Esophagus muscularis mucosa (tissue), 4 donors: ENCODE measurements at regions not wholly inside any gene's neighbourhood (a gene's known extent, or its start where the extent isn't known, plus 50 kb on each side); places are given as distances from the start of the nearest gene placed in this dataset.

Experiments used
- DNase-seq: peaks from one replicate; pipeline ENCODE4 v3.0.0-alpha.2; 2017; ENCODE audit errors: extremely low spot score
- H3K27ac ChIP-seq, 4 donors: fragments of 200-600 bp; sonication (generic); replicated peaks in 1 of 4; 1 replicate in 3 of 4; 2 replicates in 1 of 4; pipeline ENCODE4 v1.5.1; 2016 to 2019; ENCODE audit warnings: mild to moderate bottlenecking in 1 of 4
- H3K27me3 ChIP-seq, 4 donors: fragments of 200-600 bp; sonication (generic); one replicate each; pipeline versions ENCODE4 v1.5.1 to v1.6.0; 2016 to 2019
- H3K36me3 ChIP-seq, 4 donors: fragments of 200-600 bp; sonication (generic); one replicate each; pipeline ENCODE4 v1.5.1; 2016 to 2019
- H3K4me1 ChIP-seq, 4 donors: fragments of 200-600 bp; sonication (generic); one replicate each; pipeline ENCODE4 v1.5.1; 2016 to 2019
- H3K4me3 ChIP-seq, 4 donors: fragments of 200-600 bp; sonication (generic); 1 replicate in 2 of 4; 2 replicates in 2 of 4; pipeline ENCODE4 v1.5.1; 2016 to 2019; ENCODE audit warnings: mild to moderate bottlenecking in 4 of 4, moderate library complexity in 1 of 4
- H3K9me3 ChIP-seq, 4 donors: fragments of 200-600 bp; sonication (generic); 1 replicate in 3 of 4; 2 replicates in 1 of 4; pipeline ENCODE4 v1.5.1; 2016 to 2019
- EP300 ChIP-seq: sonication (generic); formaldehyde crosslinking; IDR thresholded peaks from one replicate; pipeline ENCODE4 v1.6.1; 2017; ENCODE audit warnings: antibody characterized with exemption
- POLR2A ChIP-seq: fragments of 450-650 bp; IDR thresholded peaks from one replicate; pipeline ENCODE4 v1.6.1; 2017; ENCODE audit warnings: antibody characterized with exemption, moderate library complexity, mild to moderate bottlenecking, low read depth
- POLR2AphosphoS5 ChIP-seq, 2 donors: sonication (generic); formaldehyde crosslinking; IDR thresholded peaks; one replicate each; pipeline ENCODE4 v1.6.1; 2017; ENCODE audit warnings: antibody characterized with exemption in 2 of 2
- WGBS: methylation state at CpG from one replicate; pipeline ENCODE4 v1.1.5; 2018; 5-methylcytosine and 5-hydroxymethylcytosine counted together
- intact Hi-C: fragments of 100-400 bp; cut with DNase I; formaldehyde crosslinking; loops from one replicate; pipeline ENCODE4 v1.15.1; 2023
- TF ChIP-seq, protein P1 (sequence below), 3 experiments: fragments of 200-600 bp in 2 of 3; fragments of 450-650 bp in 1 of 3; sonication (generic) in 2 of 3; IDR thresholded peaks; one replicate each; pipeline ENCODE4 v1.5.1; 2017 to 2019; ENCODE audit warnings: antibody characterized with exemption in 3 of 3, mild to moderate bottlenecking in 2 of 3, moderate library complexity in 1 of 3

DNA sequence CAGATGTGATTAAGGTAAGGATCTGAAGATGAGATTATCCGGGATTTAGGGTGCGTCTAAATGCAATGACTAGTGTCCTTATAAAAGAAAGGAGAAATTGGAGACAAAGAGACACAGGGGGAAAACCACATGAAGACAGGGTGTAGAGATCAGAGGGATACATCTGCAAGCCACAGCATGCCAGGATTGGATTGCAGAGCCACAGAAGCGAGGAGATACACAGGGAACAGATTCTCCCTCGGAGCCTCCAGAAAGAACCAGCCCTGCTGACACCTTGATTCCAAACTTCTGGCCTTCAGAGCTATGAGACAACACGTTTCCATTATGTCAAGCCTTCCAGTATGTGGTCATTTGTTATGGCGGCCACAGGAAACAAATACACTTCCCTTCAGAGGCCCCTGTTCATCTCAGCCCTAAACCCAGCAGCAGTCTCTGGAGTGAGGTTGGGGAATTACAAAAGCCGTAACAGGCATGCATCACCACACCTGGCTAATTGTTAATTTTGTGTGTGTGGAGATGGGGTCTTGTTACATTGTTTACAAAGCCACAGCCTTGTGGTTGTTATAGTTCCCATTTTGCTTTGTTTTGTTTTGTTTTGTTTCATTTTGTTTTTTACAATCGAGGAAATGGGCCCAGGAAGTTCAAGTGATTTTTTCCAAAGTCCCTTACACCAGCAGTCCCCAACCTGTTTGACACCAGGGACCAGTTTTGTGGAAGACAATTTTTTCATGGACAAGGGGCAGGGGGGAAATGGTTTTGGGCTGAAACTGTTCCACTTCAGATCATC is 51.6 kb upstream of the LYRM9 start:
- Histone ChIP-seq H3K4me3 (no peak overlapping the region), H3K36me3 (no peaks in the 10 kb centered on the region), H3K9me3 (no peaks in the 10 kb centered on the region), H3K4me1 (no peaks in the 10 kb centered on the region), H3K27ac (no peak overlapping the region), H3K27me3 (no peaks in the 10 kb centered on the region)
- 62% methylated on average over 7 of the region's 8 CpGs for WGBS
- no peak for TF ChIP-seq EP300
- TF ChIP-seq POLR2A: no peak
- TF ChIP-seq, protein P1, sequence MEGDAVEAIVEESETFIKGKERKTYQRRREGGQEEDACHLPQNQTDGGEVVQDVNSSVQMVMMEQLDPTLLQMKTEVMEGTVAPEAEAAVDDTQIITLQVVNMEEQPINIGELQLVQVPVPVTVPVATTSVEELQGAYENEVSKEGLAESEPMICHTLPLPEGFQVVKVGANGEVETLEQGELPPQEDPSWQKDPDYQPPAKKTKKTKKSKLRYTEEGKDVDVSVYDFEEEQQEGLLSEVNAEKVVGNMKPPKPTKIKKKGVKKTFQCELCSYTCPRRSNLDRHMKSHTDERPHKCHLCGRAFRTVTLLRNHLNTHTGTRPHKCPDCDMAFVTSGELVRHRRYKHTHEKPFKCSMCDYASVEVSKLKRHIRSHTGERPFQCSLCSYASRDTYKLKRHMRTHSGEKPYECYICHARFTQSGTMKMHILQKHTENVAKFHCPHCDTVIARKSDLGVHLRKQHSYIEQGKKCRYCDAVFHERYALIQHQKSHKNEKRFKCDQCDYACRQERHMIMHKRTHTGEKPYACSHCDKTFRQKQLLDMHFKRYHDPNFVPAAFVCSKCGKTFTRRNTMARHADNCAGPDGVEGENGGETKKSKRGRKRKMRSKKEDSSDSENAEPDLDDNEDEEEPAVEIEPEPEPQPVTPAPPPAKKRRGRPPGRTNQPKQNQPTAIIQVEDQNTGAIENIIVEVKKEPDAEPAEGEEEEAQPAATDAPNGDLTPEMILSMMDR (IDR thresholded peaks at IDR 0.05): no peak
- intact Hi-C loops: no loop called here
- no peak for DNase-seq

DNA sequence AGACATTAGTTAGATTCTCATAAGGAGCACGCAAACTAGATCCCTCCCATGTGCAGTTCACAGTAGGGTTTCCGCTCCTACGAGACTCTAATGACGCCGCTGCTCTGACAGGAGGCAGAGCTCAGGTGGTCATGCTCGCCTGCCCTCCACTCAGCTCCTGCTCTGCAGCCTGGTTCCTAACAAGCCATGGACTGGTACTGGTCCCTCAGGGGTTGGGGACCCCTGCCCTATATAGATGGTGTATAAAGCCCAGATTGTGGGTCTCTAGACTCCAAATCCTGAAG is 52.1 kb upstream of the LYRM9 start:
- Histone ChIP-seq H3K36me3 (no peaks in the 10 kb centered on the region), H3K9me3 (no peaks in the 10 kb centered on the region), H3K4me3 (no peak overlapping the region), H3K27me3 (no peaks in the 10 kb centered on the region), H3K4me1 (no peaks in the 10 kb centered on the region), H3K27ac (no peak overlapping the region)
- no peak for DNase-seq
- 88% methylated on average over 6 of the region's 6 CpGs for WGBS
- intact Hi-C loops: no loop called here
- TF ChIP-seq POLR2A: no peak
- TF ChIP-seq, protein P1 (IDR thresholded peaks at IDR 0.05): no peak
- TF ChIP-seq EP300: no peak
- TF ChIP-seq POLR2AphosphoS5 (IDR thresholded peaks at IDR 0.05): no peak

DNA sequence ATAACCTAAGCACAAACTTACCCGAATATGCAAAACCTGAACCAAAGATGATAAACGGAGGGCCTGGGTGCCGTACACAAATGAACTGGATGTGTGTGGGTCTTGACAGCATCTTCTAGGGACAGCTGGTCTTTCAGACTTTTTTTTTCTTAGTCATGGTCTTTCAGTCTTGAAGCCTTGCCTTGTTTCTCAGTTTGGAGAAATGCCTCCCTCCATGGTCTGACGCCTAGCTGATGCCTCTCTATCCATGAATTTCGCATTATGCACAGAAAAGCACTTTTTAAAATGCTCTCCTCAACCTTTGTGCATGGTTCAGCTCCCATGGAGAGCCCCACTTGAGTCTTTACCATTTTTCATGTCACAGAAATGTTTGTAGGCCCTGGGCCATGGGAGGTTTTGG is 52.8 kb upstream of the LYRM9 start:
- TF ChIP-seq POLR2A (no peak), POLR2AphosphoS5 (IDR thresholded peaks at IDR 0.05) (no peak), EP300 (no peak)
- TF ChIP-seq, protein P1 (IDR thresholded peaks at IDR 0.05): no peak
- Histone ChIP-seq H3K27ac (no peak overlapping the region), H3K4me1 (no peaks in the 10 kb centered on the region), H3K27me3 (no peaks in the 10 kb centered on the region), H3K9me3 (no peaks in the 10 kb centered on the region), H3K36me3 (no peaks in the 10 kb centered on the region), H3K4me3 (no peak overlapping the region)
- WGBS: 83% methylated on average over 5 of the region's 5 CpGs
- DNase-seq: no peak
- intact Hi-C loops: no loop called here

DNA sequence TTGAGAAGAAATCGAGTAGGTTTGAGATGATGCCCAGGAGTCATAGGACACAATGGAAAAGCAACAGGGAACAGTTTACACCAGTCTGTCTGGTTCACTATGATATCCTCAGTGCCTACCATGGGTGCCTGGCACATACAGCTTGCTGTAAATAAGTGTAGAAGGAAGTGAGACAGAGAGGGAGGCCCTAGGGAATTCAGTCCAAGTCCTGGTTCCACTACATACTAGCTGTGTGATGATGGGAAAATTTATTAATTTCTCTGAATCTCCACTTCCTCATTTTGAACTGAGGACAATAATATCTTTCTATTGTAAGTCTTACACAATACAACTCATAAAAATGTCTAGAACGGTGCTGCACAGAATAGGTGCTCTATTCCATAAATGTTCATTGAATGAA is 53.3 kb upstream of the LYRM9 start:
- Histone ChIP-seq H3K36me3 (no peaks in the 10 kb centered on the region), H3K4me1 (no peaks in the 10 kb centered on the region), H3K4me3 (no peak overlapping the region), H3K27me3 (peaks cover 0 to under 1% (median 0%) of the 10 kb centered on the region in 4 donors), H3K9me3 (no peaks in the 10 kb centered on the region), H3K27ac (no peak overlapping the region)
- WGBS: 60% methylated on average over 2 of the region's 2 CpGs
- intact Hi-C loops: no loop called here
- no peak for TF ChIP-seq EP300
- TF ChIP-seq, protein P1 (IDR thresholded peaks at IDR 0.05): no peak
- TF ChIP-seq POLR2A: no peak
- no peak for TF ChIP-seq POLR2AphosphoS5 (IDR thresholded peaks at IDR 0.05)
- no peak for DNase-seq

DNA sequence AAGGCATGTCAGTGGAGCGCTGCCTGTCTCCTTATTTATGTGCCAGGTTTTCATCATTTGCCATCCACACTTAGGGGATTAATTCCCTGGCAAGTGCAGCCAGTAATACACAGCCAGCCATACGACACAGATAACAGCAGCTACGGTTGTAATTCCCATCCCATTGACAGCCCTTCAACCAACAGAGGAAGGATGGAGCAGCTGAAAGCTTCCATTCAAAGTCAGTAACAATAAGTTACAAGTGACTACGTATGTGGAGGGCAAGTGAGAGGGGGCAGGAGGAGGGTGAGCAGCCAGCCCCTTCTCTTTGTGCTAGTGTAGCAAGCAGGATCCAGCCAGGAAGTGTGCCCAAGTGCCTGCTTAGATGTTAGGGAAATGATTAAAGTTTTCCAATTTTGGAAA is 53.8 kb upstream of the LYRM9 start:
- TF ChIP-seq POLR2AphosphoS5 (IDR thresholded peaks at IDR 0.05) (no peak), POLR2A (no peak), EP300 (no peak)
- TF ChIP-seq, protein P1 (IDR thresholded peaks at IDR 0.05): no peak
- H3K4me3 ChIP-seq: no peak overlapping the region
- intact Hi-C loops: no loop called here
- peaks cover 0 to 5% (median 0%) of the 10 kb centered on the region in 4 donors for H3K27me3 ChIP-seq
- H3K9me3 ChIP-seq: no peaks in the 10 kb centered on the region
- H3K27ac ChIP-seq: no peak overlapping the region
- H3K36me3 ChIP-seq: no peaks in the 10 kb centered on the region
- no peaks in the 10 kb centered on the region for H3K4me1 ChIP-seq
- 51% methylated on average over 4 of the region's 4 CpGs for WGBS
- no peak for DNase-seq
